GM19397 (cell line): ENCODE measurements at regions not wholly inside any gene's neighbourhood (a gene's known extent, or its start where the extent isn't known, plus 50 kb on each side); places are given as distances from the start of the nearest gene placed in this dataset.
A peak's percentile ranks its signal among the peaks of the same experiment; 100 is the strongest.

Experiments used
- ATAC-seq: cut with Tn5 transposase; IDR thresholded peaks from one replicate; pipeline ENCODE4 v1.9.1; 2021; ENCODE audit warnings: mild to moderate bottlenecking, moderate library complexity; ENCODE audit not compliant: unreplicated experiment

GRCh38 chr17:77654296-77654695 is 304.2 kb upstream of the TNRC6C start:
- ATAC-seq = no peak

GRCh38 chr17:77654850-77655249 is 303.7 kb upstream of the TNRC6C start:
- no peak for ATAC-seq

GRCh38 chr17:77656054-77656453 is 302.4 kb upstream of the TNRC6C start:
- no peak for ATAC-seq

- ATAC-seq = no peak
These were observed 300.7 kb upstream of the TNRC6C start for GRCh38 chr17:77657839-77658238.

- no peak for ATAC-seq
These were observed 298.0 kb upstream of the TNRC6C start for GRCh38 chr17:77660524-77660923.

- no peak for ATAC-seq
These were observed 295.7 kb upstream of the TNRC6C start for GRCh38 chr17:77662833-77663232.

- ATAC-seq = no peak
These were observed 294.3 kb upstream of the TNRC6C start for GRCh38 chr17:77664097-77664729.

- ATAC-seq = no peak
These were observed 292.7 kb upstream of the TNRC6C start for GRCh38 chr17:77665833-77666232.

- ATAC-seq = no peak
These were observed 292.0 kb upstream of the TNRC6C start for GRCh38 chr17:77666462-77666861.

GRCh38 chr17:77666881-77667395 is 291.6 kb upstream of the TNRC6C start:
- peak; percentile 63 for ATAC-seq

GRCh38 chr17:77667478-77667877 is 291.0 kb upstream of the TNRC6C start:
- ATAC-seq = no peak

GRCh38 chr17:77668518-77668917 is 290.0 kb upstream of the TNRC6C start:
- ATAC-seq = no peak

GRCh38 chr17:77670173-77670572 is 288.3 kb upstream of the TNRC6C start:
- ATAC-seq = no peak

GRCh38 chr17:77674358-77674757 is 284.1 kb upstream of the TNRC6C start:
- no peak for ATAC-seq

GRCh38 chr17:77675411-77675810 is 283.1 kb upstream of the TNRC6C start:
- no peak for ATAC-seq

GRCh38 chr17:77675816-77676215 is 282.7 kb upstream of the TNRC6C start:
- no peak for ATAC-seq

- no peak for ATAC-seq
These were observed 282.3 kb upstream of the TNRC6C start for GRCh38 chr17:77676237-77676661.

GRCh38 chr17:77677211-77677610 is 281.3 kb upstream of the TNRC6C start:
- ATAC-seq = no peak

- no peak for ATAC-seq
These were observed 280.9 kb upstream of the TNRC6C start for GRCh38 chr17:77677630-77678029.

- ATAC-seq = no peak
These were observed 278.9 kb upstream of the TNRC6C start for GRCh38 chr17:77679589-77679988.

- ATAC-seq = no peak
These were observed 276.6 kb upstream of the TNRC6C start for GRCh38 chr17:77681861-77682260.

- no peak for ATAC-seq
These were observed 273.4 kb upstream of the TNRC6C start for GRCh38 chr17:77684803-77685798.
